ENCODE measurements at regions not wholly inside any gene's neighbourhood (a gene's known extent, or its start where the extent isn't known, plus 50 kb on each side); places are given as distances from the start of the nearest gene placed in this dataset.
"Not testable (repeated sequence)": the region's sequence is repeated elsewhere in the genome, so short reads cannot be mapped to it uniquely, and the experiment has no call there.

GRCh38 chr5:82748688-82749460 is 328.3 kb downstream of the TMEM167A start:
- no peak for DNase-seq

- no peak for DNase-seq
Observed at GRCh38 chr5:82747986-82748385, 329.2 kb downstream of the TMEM167A start.

GRCh38 chr5:82745016-82745415 is 332.2 kb downstream of the TMEM167A start:
- DNase-seq, result no peak

- no peak for DNase-seq
Observed at GRCh38 chr5:82738681-82739269, 338.4 kb downstream of the TMEM167A start.

- DNase-seq, result peak; percentile 62
Observed at GRCh38 chr5:82735160-82735789, 341.9 kb downstream of the TMEM167A start.

GRCh38 chr5:82734347-82734746 is 342.8 kb downstream of the TMEM167A start:
- no peak for DNase-seq

GRCh38 chr5:82730913-82731312 is 346.3 kb downstream of the TMEM167A start:
- DNase-seq, result no peak

GRCh38 chr5:82728926-82729702 is 348.1 kb downstream of the TMEM167A start:
- DNase-seq, result no peak

- DNase-seq, result no peak
Observed at GRCh38 chr5:82723168-82723567, 354.0 kb downstream of the TMEM167A start.

- DNase-seq, result no peak
Observed at GRCh38 chr5:82721087-82721410, 356.1 kb downstream of the TMEM167A start.

GRCh38 chr5:82720213-82721086 is 356.7 kb downstream of the TMEM167A start:
- DNase-seq, result no peak

GRCh38 chr5:82719368-82719767 is 357.8 kb downstream of the TMEM167A start:
- peak; percentile 22 for DNase-seq

GRCh38 chr5:82717738-82718137 is 359.5 kb downstream of the TMEM167A start:
- no peak for DNase-seq

- not testable (repeated sequence) for DNase-seq
Observed at GRCh38 chr5:82714732-82715131, 362.5 kb downstream of the TMEM167A start.

- no peak for DNase-seq
Observed at GRCh38 chr5:82713811-82714210, 363.4 kb downstream of the TMEM167A start.

- peak; percentile 24 for DNase-seq
Observed at GRCh38 chr5:82707741-82708140, 369.5 kb downstream of the TMEM167A start.

- no peak for DNase-seq
Observed at GRCh38 chr5:82704381-82704780, 372.8 kb downstream of the TMEM167A start.

GRCh38 chr5:82702046-82702445 is 375.1 kb downstream of the TMEM167A start:
- DNase-seq, result no peak

GRCh38 chr5:82699737-82700136 is 377.5 kb downstream of the TMEM167A start:
- DNase-seq, result no peak

GRCh38 chr5:82698026-82698425 is 379.2 kb downstream of the TMEM167A start:
- no peak for DNase-seq

- DNase-seq, result no peak
Observed at GRCh38 chr5:82694711-82695285, 382.4 kb downstream of the TMEM167A start.

- DNase-seq, result no peak
Observed at GRCh38 chr5:82692826-82693225, 384.4 kb downstream of the TMEM167A start.
